Endothelial cell of umbilical vein (primary cell): ENCODE measurements at regions not wholly inside any gene's neighbourhood (a gene's known extent, or its start where the extent isn't known, plus 50 kb on each side); places are given as distances from the start of the nearest gene placed in this dataset.

Experiments
- BruUV-seq: library from RNA; stranded (reverse); fragments of 400-500 nt; replicated peaks from 2 replicates; lab custom pipeline; 2021; lab: Mats Ljungman, UMichigan
- CTCF ChIA-PET: fragments of 300-600, 350-600 bp; sonication (Branson Sonifier 250); formaldehyde crosslinking; loops from one replicate; lab custom pipeline; 2021; ENCODE audit warnings: antibody characterized with exemption, inconsistent platforms; lab: Charles Lee
- POLR2A ChIA-PET: fragments of 300-600, 350-600 bp; sonication (Branson Sonifier 250); formaldehyde crosslinking; loops from one replicate; lab custom pipeline; 2021; ENCODE audit warnings: antibody characterized with exemption, inconsistent platforms; lab: Charles Lee
- DNase-seq: peaks from one replicate; pipeline ENCODE4 v3.0.0-alpha.2; 2011; ENCODE audit warnings: low read depth, low spot score
- FAIRE-seq: peaks from 2 replicates; lab custom pipeline; 2011; peaks lifted over from hg19 to GRCh38; lab: Jason Lieb, UNC
- H2AFZ ChIP-seq: 2 replicates; pipeline ENCODE4 v1.6.0; 2012; ENCODE audit warnings: low read depth, low read length, control low read depth, inconsistent platforms
- H3K27ac ChIP-seq: 2 replicates; pipeline ENCODE4 v1.5.1; 2011; ENCODE audit warnings: low read depth, mild to moderate bottlenecking, control low read depth, low read length, moderate library complexity; ENCODE audit not compliant: insufficient read depth
- H3K27me3 ChIP-seq, 2 experiments: 2 replicates each; pipeline versions ENCODE4 v1.6.0 to v1.6.1; 2011; ENCODE audit warnings: low read length in 2 of 2, mixed read lengths in 1 of 2; ENCODE audit not compliant: control insufficient read depth in 2 of 2, insufficient read depth in 2 of 2
- H3K36me3 ChIP-seq, 2 experiments: 2 replicates in 1 of 2; 3 replicates in 1 of 2; pipeline ENCODE4 v1.5.1; 2011; ENCODE audit warnings: low read length in 2 of 2, mild to moderate bottlenecking in 1 of 2, moderate library complexity in 1 of 2; ENCODE audit not compliant: control insufficient read depth in 2 of 2, insufficient read depth in 2 of 2; ENCODE audit errors: extremely low read depth in 1 of 2
- H3K4me1 ChIP-seq: 3 replicates; pipeline ENCODE4 v1.5.1; 2011; ENCODE audit warnings: mild to moderate bottlenecking, low read length; ENCODE audit not compliant: control insufficient read depth, insufficient read depth; ENCODE audit errors: extremely low read depth
- H3K4me2 ChIP-seq: 2 replicates; pipeline ENCODE4 v1.6.1; 2011; ENCODE audit warnings: low read length, control low read depth, mixed read lengths; ENCODE audit not compliant: insufficient read depth
- H3K4me3 ChIP-seq, 3 experiments: fragments of 200-600 bp in 1 of 3; sonication (generic), shearing (Covaris generic) in 1 of 3; replicated peaks in 1 of 3; 2 replicates each; pipeline ENCODE4 v1.5.1; 2011 to 2016; ENCODE audit warnings: control low read depth in 3 of 3, low read length in 3 of 3, mild to moderate bottlenecking in 2 of 3, inconsistent platforms in 1 of 3, low read depth in 1 of 3, moderate library complexity in 1 of 3; ENCODE audit not compliant: insufficient read depth in 1 of 3
- H3K79me2 ChIP-seq: 2 replicates; pipeline ENCODE4 v1.6.0; 2012; ENCODE audit warnings: low read length, inconsistent platforms; ENCODE audit not compliant: control insufficient read depth, insufficient read depth
- H3K9ac ChIP-seq: replicated peaks from 2 replicates; pipeline ENCODE3; 2011; ENCODE audit warnings: low read length, control low read depth; ENCODE audit not compliant: insufficient read depth; ENCODE audit errors: extremely low read depth
- H3K9me1 ChIP-seq: replicated peaks from 3 replicates; pipeline ENCODE4 v1.6.0; 2011; ENCODE audit warnings: mild to moderate bottlenecking, low read length; ENCODE audit not compliant: control insufficient read depth, insufficient read depth; ENCODE audit errors: extremely low read depth
- H3K9me3 ChIP-seq: replicated peaks from 2 replicates; pipeline ENCODE4 v1.5.1; 2012; ENCODE audit warnings: low read length, inconsistent platforms; ENCODE audit not compliant: control insufficient read depth, insufficient read depth
- H4K20me1 ChIP-seq: replicated peaks from 2 replicates; pipeline ENCODE3; 2011; ENCODE audit warnings: mild to moderate bottlenecking, low read length; ENCODE audit not compliant: control insufficient read depth, insufficient read depth; ENCODE audit errors: extremely low read depth
- CTCF ChIP-seq, 2 donors: IDR thresholded peaks; 1 replicate in 1 of 2; 2 replicates in 1 of 2; pipeline ENCODE4 v1.5.1; 2011; ENCODE audit warnings: low read length in 2 of 2, mild to moderate bottlenecking in 2 of 2, moderate library complexity in 2 of 2, control low read depth in 1 of 2, inconsistent platforms in 1 of 2, low read depth in 1 of 2; ENCODE audit not compliant: insufficient read depth in 1 of 2; ENCODE audit errors: extremely low read depth in 1 of 2
- EZH2 ChIP-seq: IDR thresholded peaks from 2 replicates; pipeline ENCODE4 v1.6.1; 2012; ENCODE audit warnings: borderline replicate concordance, low read depth, mild to moderate bottlenecking, moderate library complexity, low read length, inconsistent platforms; ENCODE audit not compliant: severe bottlenecking
- FOS ChIP-seq: IDR thresholded peaks from 2 replicates; pipeline ENCODE4 v1.6.1; 2011; ENCODE audit warnings: mild to moderate bottlenecking, low read length, moderate library complexity, borderline replicate concordance; ENCODE audit not compliant: insufficient read depth
- GATA2 ChIP-seq: IDR thresholded peaks from 2 replicates; pipeline ENCODE4 v1.7.0; 2011; ENCODE audit warnings: low read depth, mild to moderate bottlenecking, moderate library complexity, mixed read lengths, low read length; ENCODE audit not compliant: insufficient read length, insufficient read depth
- JUN ChIP-seq: IDR thresholded peaks from 2 replicates; pipeline ENCODE4 v1.6.1; 2011; ENCODE audit warnings: borderline replicate concordance, low read depth; ENCODE audit not compliant: insufficient read length, insufficient read depth
- MYC ChIP-seq: IDR thresholded peaks from one replicate; pipeline ENCODE4 v1.6.1; 2011; ENCODE audit warnings: mild to moderate bottlenecking, low read depth, low read length
- POLR2A ChIP-seq: IDR thresholded peaks from 2 replicates; pipeline ENCODE4 v1.6.1; 2012; ENCODE audit warnings: low read depth, mild to moderate bottlenecking, control low read depth, low read length
- POLR2AphosphoS5 ChIP-seq: IDR thresholded peaks from 2 replicates; pipeline ENCODE4 v1.6.1; 2012; ENCODE audit warnings: low read depth, mild to moderate bottlenecking, control low read depth, low read length, moderate library complexity; ENCODE audit not compliant: insufficient read depth
- dilution Hi-C: fragments of 300-500 bp; cut with MboI; formaldehyde crosslinking; loops from one replicate; pipeline ENCODE4 v1.15.0; 2019; ENCODE audit warnings: low sequenced_read_pairs; ENCODE audit not compliant: extremely low pct_ligation_motif_present
- intact Hi-C: fragments of 100-400 bp; cut with micrococcal nuclease; formaldehyde crosslinking; loops from one replicate; pipeline ENCODE4 v1.10.0; 2022
- TF ChIP-seq, protein P1 (sequence below): IDR thresholded peaks from 2 replicates; pipeline ENCODE4 v1.6.1; 2011; ENCODE audit not compliant: insufficient read depth, insufficient read length

- no peaks in the 10 kb centered on the region for H3K9me1 ChIP-seq
- no peaks in the 10 kb centered on the region for H3K9me3 ChIP-seq
- DNase-seq (no peak), FAIRE-seq (no peak)
- intact Hi-C loops = no loop called here
- no peaks in the 10 kb centered on the region for H4K20me1 ChIP-seq
- H3K79me2 ChIP-seq = no peaks in the 10 kb centered on the region
- H3K36me3 ChIP-seq = no peaks in the 10 kb centered on the region
- ChIA-PET POLR2A (no interaction called here), CTCF (no interaction called here)
- dilution Hi-C loops = no loop called here
- H3K27ac ChIP-seq = no peak overlapping the region
- no peaks in the 10 kb centered on the region for H3K27me3 ChIP-seq
- no peak overlapping the region for H2AFZ ChIP-seq
- no peaks in the 10 kb centered on the region for H3K4me1 ChIP-seq
- BruUV-seq = no TSS peak
- no peak overlapping the region for H3K4me3 ChIP-seq
- no peak for TF ChIP-seq FOS
- H3K4me2 ChIP-seq = no peak overlapping the region
- no peak overlapping the region for H3K9ac ChIP-seq
These were observed 255.5 kb downstream of the SNAPC1 start for GRCh38 chr14:62017651-62018230.

- FAIRE-seq = no peak
- CTCF ChIA-PET = interaction anchor here (0.9 kb wide), 1 partner anchor 14 kb away, joined by 3 read pairs; no protein-coding TSS in a partner anchor
These were observed 256.4 kb downstream of the SNAPC1 start for GRCh38 chr14:62018606-62019005.

More at GRCh38 chr14:62018606-62019005, 256.4 kb downstream of the SNAPC1 start:
- dilution Hi-C loops (no loop called here), intact Hi-C loops (no loop called here)
- Histone ChIP-seq H3K27me3 (peaks cover 0 to 2% of the 10 kb centered on the region in 2 experiments), H3K79me2 (no peaks in the 10 kb centered on the region), H3K27ac (no peak overlapping the region), H3K9me3 (no peaks in the 10 kb centered on the region), H3K4me1 (no peaks in the 10 kb centered on the region), H3K9ac (no peak overlapping the region), H2AFZ (no peak overlapping the region), H3K36me3 (no peaks in the 10 kb centered on the region), H4K20me1 (no peaks in the 10 kb centered on the region), H3K9me1 (no peaks in the 10 kb centered on the region), H3K4me2 (no peak overlapping the region), H3K4me3 (no peak overlapping the region)
- no peak for TF ChIP-seq GATA2
- TF ChIP-seq POLR2AphosphoS5 = no peak
- TF ChIP-seq JUN = no peak
- TF ChIP-seq EZH2 = no peak
- no peak for TF ChIP-seq POLR2A
- TF ChIP-seq, protein P1, sequence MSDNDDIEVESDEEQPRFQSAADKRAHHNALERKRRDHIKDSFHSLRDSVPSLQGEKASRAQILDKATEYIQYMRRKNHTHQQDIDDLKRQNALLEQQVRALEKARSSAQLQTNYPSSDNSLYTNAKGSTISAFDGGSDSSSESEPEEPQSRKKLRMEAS = no peak
- no peak for TF ChIP-seq FOS
- TF ChIP-seq CTCF (IDR thresholded peaks at IDR 0.05; ENCODE audit: extremely low read depth in 1 of 2, insufficient read depth in 1 of 2, low read depth in 1 of 2, low read length in 2 of 2) = no peak
- TF ChIP-seq MYC = no peak
- POLR2A ChIA-PET = no interaction called here
- no peak for DNase-seq
- no TSS peak for BruUV-seq
